HG02870 (cell line): ENCODE measurements at regions not wholly inside any gene's neighbourhood (a gene's known extent, or its start where the extent isn't known, plus 50 kb on each side); places are given as distances from the start of the nearest gene placed in this dataset.
"Not testable (repeated sequence)": the region's sequence is repeated elsewhere in the genome, so short reads cannot be mapped to it uniquely, and the experiment has no call there.

ENCODE experiments used
- ATAC-seq: cut with Tn5 transposase; IDR thresholded peaks from one replicate; pipeline ENCODE4 v1.9.1; 2021; ENCODE audit warnings: mild to moderate bottlenecking, moderate library complexity; ENCODE audit not compliant: unreplicated experiment

DNA sequence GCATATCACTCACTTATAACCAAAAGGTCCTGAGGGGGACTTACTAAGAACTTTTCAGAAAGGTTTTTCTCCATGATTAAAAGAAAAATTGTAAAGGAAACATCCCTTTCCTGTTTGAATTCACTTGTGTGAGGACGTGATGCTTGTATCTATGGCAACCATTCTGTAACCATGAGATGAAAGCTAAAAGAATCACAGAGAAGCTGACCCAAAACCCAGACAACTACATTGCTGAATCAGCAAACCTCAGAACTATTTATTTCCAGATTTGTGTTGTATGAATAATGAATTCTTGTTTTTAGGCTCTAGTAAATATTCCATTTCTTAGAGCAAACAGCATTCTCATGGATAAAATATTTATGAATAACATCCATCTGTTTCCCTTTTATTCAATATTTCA is 91.2 kb downstream of the RCHY1 start:
- no peak for ATAC-seq

DNA sequence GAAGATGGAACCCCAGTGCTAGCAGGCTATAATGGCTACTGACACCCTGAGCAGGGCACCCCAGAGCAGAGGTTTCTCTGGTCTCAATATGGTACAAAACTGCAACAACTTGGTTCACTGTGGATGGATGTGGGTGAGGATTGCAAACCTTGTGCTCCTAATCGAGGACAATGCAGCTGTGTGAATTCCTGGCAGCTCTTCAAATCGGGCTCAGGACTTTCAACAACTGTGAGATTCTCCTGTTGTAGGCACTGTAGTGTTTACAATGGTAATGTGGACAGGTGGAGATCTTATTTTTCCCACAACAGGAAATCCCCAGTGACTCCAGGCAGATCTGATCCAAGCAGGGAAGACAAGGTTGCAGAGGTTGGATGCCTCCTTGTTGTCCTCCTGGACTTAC is 101.5 kb downstream of the RCHY1 start:
- ATAC-seq = no peak

DNA sequence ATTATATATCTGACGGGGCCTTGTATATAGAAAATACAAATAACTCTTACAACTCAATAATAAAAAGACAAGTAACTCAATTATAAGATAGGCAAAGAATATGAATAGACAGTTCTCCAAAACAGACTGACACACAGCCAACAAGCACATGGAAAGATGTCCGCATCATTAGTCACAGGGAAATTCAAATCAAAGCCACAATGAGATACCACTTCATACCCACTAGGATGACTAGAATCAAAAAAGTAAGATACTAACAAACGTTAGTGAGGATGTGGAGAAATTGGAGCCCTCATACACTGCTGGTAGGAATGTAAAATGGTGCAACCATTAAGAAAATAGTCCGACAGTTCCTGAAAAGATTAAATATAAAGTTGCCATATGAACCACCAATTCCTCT is 115.7 kb downstream of the RCHY1 start:
- ATAC-seq = no peak

DNA sequence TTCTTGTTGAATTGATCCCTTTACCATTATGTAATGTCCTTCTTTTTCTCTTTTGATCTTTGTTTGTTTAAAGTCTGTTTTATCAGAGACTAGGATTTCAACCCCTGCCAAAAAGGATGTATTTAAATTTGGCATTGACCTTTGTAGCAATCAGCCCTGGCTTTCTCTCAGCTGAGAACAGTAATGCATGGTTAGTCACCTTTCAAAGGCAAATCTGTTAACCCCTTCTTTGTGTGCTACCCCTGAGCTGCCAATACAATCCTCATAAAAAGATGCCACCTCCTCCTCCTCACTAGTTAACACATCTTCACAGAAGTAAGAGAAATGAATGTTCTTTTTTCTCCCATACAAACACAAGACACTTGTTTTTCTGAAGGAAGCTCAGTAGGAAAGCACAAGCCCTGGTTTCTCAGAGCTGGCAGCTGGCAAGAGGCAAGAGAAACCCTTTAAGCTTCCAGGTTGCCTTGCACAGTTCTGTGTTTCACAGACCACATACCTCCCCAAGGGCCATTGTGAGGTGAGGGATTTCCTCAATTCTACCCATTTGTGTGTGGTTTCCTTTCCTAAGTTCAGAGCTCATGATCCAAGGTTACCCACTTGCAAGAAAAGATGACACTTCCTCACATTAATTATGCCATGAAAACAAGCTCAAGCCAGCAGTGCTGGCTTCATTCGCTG is 122.6 kb downstream of the RCHY1 start:
- no peak for ATAC-seq

DNA sequence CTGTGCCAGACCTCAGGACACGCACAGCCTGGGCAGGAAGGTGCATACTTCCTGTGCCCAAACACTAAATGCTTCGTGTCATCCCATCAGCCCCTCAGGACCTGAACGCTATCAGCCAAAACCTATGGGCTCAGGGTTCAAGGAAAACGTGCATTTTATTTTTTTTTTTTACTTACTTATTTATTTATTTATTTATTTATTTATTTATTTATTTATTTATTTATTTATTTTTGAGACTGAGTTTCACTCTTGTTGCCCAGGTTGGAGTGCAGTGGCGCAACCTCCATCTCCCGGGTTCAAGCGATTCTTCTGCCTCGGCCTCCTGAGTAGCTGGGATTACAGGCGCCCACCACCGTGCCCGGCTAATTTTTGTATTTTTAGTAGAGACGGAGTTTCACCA is 127.8 kb downstream of the RCHY1 start:
- ATAC-seq = not testable (repeated sequence)

DNA sequence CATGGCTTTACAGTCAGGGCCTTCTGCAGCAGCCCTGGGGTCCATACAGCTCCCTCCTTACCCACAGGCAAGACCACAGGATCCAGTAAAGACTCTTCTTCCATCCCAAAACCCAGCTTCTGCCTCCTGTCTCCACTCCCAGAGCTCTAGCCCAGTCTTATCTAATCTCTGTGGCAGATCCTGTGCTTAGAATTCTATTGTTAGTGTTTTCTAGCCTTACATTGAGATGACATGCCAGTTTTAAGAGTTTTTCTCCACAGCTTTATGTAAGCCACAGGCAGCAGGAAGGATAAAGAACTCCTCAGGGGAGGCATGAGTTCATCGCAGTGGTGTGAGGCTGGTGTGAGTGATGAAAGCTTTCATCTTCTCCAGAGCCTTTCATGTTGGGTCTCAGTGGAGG is 129.1 kb downstream of the RCHY1 start:
- no peak for ATAC-seq

DNA sequence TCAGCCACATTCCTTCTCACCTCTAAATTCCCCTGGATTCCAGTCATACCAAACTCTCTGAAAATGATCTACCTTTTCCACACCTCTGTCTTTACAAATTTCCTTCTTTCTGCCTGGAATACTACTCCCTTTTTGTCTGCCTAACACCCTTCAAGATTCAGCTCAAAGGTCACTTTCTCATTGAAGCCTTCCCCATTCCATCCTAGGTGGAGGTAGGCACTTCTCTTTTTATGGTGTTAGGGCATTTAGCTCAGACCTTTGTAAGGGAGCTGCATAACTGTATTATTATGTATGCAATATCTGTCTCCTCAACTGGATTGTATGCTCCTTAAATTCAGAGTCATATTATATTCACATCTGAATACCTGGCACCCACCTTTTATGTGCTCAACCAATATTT is 137.7 kb downstream of the RCHY1 start:
- no peak for ATAC-seq

DNA sequence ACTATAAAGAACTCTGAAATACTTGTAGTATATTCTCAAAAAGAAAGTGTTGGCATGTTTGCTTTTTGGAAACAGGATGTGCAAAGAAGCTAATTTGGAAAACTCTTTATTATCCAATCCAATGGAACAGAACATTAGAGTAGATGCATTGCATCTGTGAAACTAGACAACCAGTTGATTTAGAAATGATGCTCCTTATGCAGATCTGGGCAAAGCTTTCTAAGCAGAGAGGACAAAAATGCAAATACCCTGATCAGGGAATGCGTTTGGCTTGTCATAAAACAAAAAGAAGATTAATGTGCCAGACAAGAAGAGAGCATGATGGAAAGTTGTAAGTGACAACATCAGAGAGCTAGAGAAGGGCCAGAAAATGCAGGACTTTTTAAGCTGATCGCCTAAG is 142.3 kb downstream of the RCHY1 start:
- ATAC-seq = no peak

DNA sequence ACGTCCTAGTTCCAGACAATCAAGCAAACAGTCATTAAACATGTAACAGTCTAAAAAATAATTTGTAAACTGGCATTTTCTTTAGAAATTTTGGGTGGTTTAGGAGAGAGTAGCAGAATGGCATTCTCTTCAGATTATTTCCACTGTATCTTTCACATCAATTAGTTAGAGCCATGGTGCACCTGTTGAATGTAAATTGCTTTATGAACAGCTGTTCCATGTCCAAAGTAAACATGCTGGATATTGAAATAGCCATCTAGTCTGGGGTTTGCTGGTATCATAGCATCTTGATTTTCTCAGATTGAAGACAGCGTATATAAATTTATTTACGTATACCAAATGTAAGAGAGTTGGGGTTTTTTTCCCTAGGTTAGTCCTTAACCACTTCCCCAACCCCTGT is 143.6 kb downstream of the RCHY1 start:
- ATAC-seq = no peak

DNA sequence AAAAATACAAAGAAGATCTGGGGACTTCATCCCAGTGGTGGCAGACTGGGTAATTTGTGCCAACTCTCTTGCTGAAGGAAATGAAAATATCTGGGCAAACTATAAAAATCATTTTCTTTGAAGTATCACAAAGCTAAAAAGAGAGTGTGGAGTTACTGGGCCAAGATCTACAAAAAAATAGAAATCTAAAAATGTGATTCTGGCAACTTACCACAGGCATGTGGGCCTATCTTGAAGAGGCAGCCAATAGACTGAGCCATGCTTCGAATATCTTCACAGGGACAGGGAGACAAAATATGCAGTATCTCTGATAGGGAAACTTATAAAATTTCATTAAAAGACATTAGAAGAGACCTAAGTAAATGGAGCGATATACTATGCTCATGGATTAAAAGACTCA is 168.8 kb downstream of the RCHY1 start:
- ATAC-seq = no peak

DNA sequence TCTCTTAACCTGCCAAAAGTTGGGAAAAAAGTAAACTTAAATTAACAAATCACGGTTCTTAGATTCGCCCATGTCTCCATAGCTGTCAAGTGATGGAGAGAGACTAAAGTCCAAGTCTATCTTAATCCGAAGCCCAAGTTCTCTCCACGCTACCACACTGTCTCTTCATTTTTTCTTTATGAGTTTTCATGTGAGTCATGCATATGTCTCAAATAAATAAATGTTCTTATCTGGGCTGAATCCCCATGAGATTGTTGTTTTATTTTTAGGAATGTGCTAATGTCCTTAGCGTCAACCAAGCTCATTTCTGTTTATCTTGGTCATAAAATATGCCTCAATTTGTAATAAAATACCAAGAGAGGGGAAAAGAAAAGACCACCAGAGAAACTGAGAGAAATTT is 169.3 kb downstream of the RCHY1 start:
- ATAC-seq = no peak

DNA sequence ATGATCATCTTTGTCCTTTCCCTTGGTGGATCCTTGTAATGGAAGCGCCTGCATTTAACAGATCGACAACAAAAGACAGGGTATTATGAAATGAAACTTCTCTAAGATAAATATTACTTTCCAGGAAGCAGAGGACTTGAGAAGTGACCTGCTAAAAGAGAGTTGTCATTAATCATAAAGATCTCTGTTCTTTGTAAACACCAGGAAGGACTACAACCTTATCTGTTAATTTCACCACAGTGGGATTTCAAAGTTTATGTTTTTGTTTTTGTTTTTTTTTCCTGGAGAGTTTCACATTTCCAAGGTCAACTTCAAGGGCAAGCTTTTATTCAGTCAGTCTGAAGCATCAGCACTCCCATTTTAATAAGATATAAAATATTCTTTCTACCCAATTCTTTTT is 170.9 kb downstream of the RCHY1 start:
- no peak for ATAC-seq

DNA sequence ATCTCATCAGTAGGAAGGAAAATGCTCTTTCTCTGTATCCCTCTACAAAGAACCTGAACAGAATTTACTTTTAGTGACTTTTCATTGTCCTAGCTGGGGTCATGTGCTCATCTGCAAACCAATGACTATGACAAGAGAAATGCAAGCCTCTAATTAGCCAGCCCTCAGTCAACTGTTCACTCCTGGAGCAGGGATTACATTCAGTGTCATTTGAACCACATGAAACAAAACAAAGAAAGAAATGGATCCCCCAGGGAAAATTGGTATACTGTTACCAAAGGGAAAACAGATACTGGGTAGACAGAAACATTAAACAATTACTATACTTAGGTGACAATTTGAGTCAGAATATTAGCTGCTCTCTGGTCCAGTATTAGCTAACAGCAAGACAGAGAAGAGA is 173.6 kb downstream of the RCHY1 start:
- no peak for ATAC-seq

DNA sequence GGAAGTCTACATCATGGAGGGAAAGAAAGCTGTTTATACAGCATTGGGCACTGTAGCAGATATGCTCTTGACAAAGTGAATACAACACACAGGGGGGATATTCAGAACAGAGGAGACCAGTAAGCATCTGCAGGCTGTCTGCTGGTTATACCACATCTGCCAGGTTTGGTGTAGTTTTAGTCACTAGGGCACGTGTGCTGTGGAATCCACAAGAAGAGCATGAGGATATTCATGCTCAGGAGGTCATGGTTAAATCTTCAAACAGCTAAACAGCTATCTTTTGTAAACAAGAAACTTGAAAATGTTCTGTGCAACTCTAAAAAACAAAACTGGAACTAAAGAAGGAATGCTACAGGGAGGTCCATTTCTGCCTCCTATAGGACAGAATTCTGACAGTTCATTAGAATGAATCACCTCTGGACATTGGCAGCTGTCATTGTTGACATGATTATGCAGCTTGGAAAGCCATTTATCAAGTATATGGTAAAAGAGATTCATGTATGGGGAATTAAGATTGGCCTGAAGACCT is 175.8 kb downstream of the RCHY1 start:
- ATAC-seq = no peak

DNA sequence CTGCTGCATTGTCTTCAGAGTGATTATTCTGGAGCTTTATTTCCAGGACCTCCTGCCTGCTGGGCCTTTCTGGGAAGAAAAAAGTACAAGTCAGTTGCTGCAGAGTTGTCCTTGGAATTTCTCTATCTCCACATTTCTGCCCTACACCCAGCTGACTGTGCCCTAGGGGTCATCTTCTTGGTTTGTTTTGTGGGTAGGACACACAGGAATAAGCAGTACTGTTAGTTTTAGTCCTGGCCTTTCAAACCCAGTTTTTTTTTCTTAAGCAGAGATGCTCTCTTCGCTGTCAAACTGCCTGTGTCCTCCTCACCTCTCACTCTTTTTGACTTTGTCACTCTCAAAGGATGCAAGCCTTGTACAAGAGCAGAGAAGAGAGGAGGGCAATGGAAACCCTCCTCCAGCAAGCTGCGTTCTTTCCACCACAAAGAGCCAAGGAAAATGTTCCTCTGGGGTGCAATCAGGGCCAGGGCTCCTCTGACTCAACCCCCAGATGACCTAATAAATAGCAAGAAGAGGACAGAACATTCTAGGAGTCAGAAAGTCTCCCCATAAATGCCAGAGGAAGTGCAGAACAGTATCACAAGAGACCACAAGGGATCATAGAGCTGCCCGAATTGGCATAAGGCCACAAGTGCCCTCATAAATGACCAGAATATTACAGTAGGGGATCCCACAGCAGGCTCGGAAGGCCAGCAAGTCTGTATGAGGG is 186.2 kb downstream of the RCHY1 start:
- no peak for ATAC-seq

DNA sequence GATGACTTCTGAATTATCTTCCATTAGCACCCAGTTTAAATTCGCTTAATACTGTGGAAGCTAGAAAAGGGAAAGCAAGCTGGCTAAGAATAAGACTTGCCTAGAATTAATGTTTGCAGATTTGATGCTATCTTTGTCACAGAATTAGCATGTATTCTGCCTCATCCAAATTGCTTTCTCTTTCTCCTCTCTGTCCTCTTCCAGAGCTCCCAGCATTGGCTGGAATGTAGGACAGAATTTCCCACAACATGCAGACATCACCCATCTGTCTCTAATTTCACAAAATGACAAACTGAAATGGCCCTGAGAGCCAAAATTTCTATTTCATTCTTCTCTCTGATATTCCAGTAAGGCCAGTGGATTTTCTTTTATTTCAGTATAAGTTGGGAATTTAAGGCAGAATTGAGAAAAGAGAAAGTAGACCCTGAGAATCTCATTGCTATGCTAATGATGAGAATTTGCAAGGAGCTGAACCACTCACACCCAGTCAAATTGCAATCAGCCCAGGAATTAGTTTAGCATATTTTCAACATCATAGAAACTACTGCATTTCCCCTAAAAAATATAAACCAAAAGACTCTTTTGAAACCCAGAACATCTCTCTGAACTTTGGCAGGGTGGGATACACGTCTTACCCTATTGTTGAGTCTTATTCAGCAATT is 188.8 kb downstream of the RCHY1 start:
- ATAC-seq = no peak

DNA sequence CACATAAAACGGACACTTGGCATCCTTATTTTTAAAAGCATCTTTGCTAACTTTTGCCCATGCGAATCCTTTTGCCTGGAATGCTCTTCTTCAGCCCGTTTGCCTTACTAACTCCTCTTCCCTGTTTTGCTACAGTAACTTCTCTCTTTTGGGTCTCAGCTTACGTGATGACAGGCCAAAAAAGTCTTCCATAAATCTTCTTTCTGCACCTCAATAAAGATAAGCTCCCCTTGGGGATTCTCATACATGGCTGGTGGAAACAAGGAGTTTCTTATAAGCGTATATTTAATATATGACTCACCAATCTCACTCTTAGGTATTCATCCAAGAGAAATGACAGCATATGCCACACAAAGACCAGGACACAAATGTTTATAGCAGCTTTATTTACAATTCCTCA is 192.7 kb downstream of the RCHY1 start:
- ATAC-seq = no peak

DNA sequence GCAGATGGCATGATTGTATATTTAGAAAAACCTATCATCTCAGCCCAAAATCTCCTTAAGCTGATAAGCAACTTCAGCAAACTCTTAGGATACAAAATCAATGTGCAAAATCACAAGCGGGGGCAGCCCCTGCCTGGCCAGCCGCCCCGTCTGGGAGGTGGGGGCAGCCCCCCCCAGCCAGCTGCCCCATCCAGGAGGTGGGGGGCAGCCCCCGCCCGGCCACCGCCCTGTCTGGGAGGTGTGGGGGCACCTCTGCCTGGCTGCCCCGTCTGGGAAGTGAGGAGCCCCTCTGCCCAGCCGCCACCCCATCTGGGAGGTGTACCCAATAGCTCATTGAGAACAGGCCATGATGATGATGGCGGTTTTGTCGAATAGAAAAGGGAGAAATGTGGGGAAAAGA is 196.6 kb downstream of the RCHY1 start:
- ATAC-seq = not testable (repeated sequence)

DNA sequence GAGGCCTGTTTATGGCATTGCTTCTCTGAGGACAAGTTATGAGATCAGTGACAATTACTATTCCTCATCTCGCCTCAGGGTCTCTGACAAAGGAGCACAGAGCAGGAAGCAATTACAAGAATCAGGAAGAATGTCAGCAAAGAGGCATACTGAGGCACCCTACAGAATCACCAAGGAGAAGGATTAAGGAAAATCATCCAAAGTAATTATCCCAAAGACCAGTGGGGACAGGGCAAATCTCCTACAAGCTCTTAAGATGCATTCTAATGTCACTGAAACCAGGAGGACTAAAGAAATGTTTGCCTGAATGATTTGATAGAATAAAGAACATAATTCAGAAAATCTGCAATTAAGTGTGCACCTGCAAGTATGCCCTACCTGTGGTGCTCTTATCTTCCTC is 206.2 kb downstream of the RCHY1 start:
- ATAC-seq = no peak

DNA sequence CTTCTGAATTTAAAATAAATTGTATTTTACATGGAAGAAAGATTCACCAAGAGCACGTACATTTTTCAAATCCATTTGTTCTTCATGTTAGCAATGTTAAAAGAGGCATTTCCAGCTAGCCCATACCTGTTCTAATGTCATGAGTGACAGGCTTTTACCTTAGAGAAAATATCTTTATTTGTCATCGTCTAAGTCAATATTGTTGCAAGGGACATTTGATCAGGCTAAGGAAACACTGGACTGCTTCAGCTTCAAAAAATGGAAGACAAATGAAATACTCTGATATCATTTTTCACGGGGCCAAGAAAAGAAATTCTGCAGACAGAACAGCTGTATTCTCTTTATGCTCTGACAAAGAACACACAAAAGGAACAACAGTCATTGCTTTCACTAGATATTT is 207.7 kb downstream of the RCHY1 start:
- ATAC-seq = no peak

DNA sequence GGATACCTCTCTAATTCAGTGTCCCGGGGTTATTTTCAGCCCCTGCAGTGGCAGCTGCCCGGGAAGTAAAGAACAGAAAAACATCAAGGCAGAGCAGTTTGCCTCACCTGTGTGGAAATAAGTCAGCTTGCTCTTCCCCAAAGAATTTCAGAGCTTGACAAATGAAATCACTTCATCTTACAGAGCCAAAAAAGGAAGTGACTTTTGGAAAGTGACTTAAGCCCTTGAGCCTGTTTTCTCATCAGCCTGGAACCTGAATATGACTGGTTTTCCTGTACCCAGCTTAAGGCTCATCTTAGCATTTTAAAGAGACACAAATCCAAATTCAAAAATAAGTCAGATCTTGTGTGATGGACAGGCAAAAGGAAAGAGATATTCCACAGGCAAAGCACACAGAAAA is 211.6 kb downstream of the RCHY1 start:
- no peak for ATAC-seq

DNA sequence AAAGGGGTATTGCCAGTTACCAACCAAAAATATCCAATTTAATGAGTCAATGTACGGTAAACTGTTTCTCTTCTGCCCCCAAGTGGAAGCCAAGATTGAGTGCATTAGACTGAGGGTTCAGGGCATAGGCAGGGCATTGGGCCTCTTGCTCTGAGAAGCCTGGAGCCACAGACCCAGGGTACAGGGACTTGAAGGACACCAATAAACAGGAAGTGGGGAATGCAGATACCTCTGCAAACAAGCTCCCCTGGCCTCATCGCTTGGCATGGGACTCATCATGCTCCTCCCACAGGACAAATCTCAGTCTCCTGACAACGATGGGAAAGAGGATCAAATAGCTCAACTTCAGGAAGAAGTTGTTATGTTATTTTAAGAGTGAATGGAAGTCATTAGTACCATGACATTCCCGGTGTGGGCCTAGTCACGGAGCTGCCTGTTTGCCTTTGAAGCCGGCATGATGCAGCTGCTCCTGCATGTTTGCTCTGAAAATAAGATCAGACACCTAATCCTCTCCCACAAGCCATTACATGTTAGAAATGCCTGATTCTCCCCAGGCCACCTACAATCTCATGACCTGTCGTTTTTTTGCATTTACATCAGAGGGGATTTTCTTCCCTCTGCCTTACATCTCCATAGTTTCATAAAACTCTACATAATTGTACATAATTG is 224.2 kb downstream of the RCHY1 start:
- peak; percentile 59 for ATAC-seq
